Putamen (tissue), 1 donor: ENCODE measurements at regions not wholly inside any gene's neighbourhood (a gene's known extent, or its start where the extent isn't known, plus 50 kb on each side); places are given as distances from the start of the nearest gene placed in this dataset.
"Not testable (repeated sequence)": the region's sequence is repeated elsewhere in the genome, so short reads cannot be mapped to it uniquely, and the experiment has no call there.

Experiments used
- DNase-seq: peaks from one replicate; pipeline ENCODE4 v3.0.0-alpha.2; 2016; ENCODE audit warnings: low spot score

GRCh38 chr16:6856578-6856977, 476.1 kb upstream of the RBFOX1 start:
- DNase-seq: no peak

- DNase-seq: no peak
Observed at GRCh38 chr16:6853565-6853964, 479.1 kb upstream of the RBFOX1 start.

- DNase-seq: no peak
Observed at GRCh38 chr16:6852643-6853225, 479.9 kb upstream of the RBFOX1 start.

GRCh38 chr16:6846452-6846851, 486.2 kb upstream of the RBFOX1 start:
- no peak for DNase-seq

- peak; percentile 48 for DNase-seq
Observed at GRCh38 chr16:6841392-6841791, 491.3 kb upstream of the RBFOX1 start.

GRCh38 chr16:6837722-6838121, 494.9 kb upstream of the RBFOX1 start:
- no peak for DNase-seq

GRCh38 chr16:6836766-6837165, 495.9 kb upstream of the RBFOX1 start:
- DNase-seq: no peak

- DNase-seq: no peak
Observed at GRCh38 chr16:6835941-6836340, 496.7 kb upstream of the RBFOX1 start.

- DNase-seq: no peak
Observed at GRCh38 chr16:6835516-6835915, 497.1 kb upstream of the RBFOX1 start.

GRCh38 chr16:6828690-6829089, 504.0 kb upstream of the RBFOX1 start:
- DNase-seq: no peak

GRCh38 chr16:6827931-6828330, 504.7 kb upstream of the RBFOX1 start:
- DNase-seq: no peak

- no peak for DNase-seq
Observed at GRCh38 chr16:6827267-6827666, 505.4 kb upstream of the RBFOX1 start.

GRCh38 chr16:6822041-6822440, 510.6 kb upstream of the RBFOX1 start:
- no peak for DNase-seq

- DNase-seq: peak; percentile 17
Observed at GRCh38 chr16:6804461-6804860, 528.2 kb upstream of the RBFOX1 start.

- DNase-seq: no peak
Observed at GRCh38 chr16:6803176-6803575, 529.5 kb upstream of the RBFOX1 start.

GRCh38 chr16:6797223-6797622, 535.4 kb upstream of the RBFOX1 start:
- no peak for DNase-seq

- no peak for DNase-seq
Observed at GRCh38 chr16:6777624-6778023, 555.0 kb upstream of the RBFOX1 start.

- DNase-seq: no peak
Observed at GRCh38 chr16:6775712-6776111, 556.9 kb upstream of the RBFOX1 start.

GRCh38 chr16:6771956-6772355, 560.7 kb upstream of the RBFOX1 start:
- no peak for DNase-seq

GRCh38 chr16:6753553-6753952, 579.1 kb upstream of the RBFOX1 start:
- DNase-seq: no peak

- DNase-seq: no peak
Observed at GRCh38 chr16:6751191-6751590, 581.5 kb upstream of the RBFOX1 start.

GRCh38 chr16:6749698-6750097, 582.9 kb upstream of the RBFOX1 start:
- DNase-seq: no peak

- not testable (repeated sequence) for DNase-seq
Observed at GRCh38 chr16:6736302-6736701, 596.3 kb upstream of the RBFOX1 start.

GRCh38 chr16:6735631-6736030, 597.0 kb upstream of the RBFOX1 start:
- DNase-seq: no peak

- DNase-seq: no peak
Observed at GRCh38 chr16:6732166-6732565, 600.5 kb upstream of the RBFOX1 start.
